ENCODE measurements at regions not wholly inside any gene's neighbourhood (a gene's known extent, or its start where the extent isn't known, plus 50 kb on each side); places are given as distances from the start of the nearest gene placed in this dataset.

GRCh38 chr1:55626326-55626725 lies 411.2 kb upstream of the USP24 start:
- ATAC-seq: no peak
- Mint-ChIP-seq H3K9me3 (no peaks in the 10 kb centered on the region), H3K36me3 (no peaks in the 10 kb centered on the region), H3K27me3 (peaks cover 10 to 24% of the 10 kb centered on the region in 2 donors), H3K27ac (no peak overlapping the region), H3K4me1 (ENCODE audit: low read depth in 2 of 2) (no peaks in the 10 kb centered on the region), H3K4me3 (no peak overlapping the region)
- DNase-seq (ENCODE audit: low spot score): no peak

GRCh38 chr1:55624766-55625165 lies 409.6 kb upstream of the USP24 start:
- peaks cover 17 to 24% of the 10 kb centered on the region in 2 donors for H3K27me3 Mint-ChIP-seq
- no peak overlapping the region for H3K27ac Mint-ChIP-seq
- no peak for DNase-seq (ENCODE audit: low spot score)
- H3K9me3 Mint-ChIP-seq: no peaks in the 10 kb centered on the region
- H3K4me1 Mint-ChIP-seq (ENCODE audit: low read depth in 2 of 2): no peaks in the 10 kb centered on the region
- no peak overlapping the region for H3K4me3 Mint-ChIP-seq
- ATAC-seq: no peak
- H3K36me3 Mint-ChIP-seq: no peaks in the 10 kb centered on the region

GRCh38 chr1:55623311-55623710 lies 408.1 kb upstream of the USP24 start:
- Mint-ChIP-seq H3K4me1 (ENCODE audit: low read depth in 2 of 2) (no peaks in the 10 kb centered on the region), H3K9me3 (peaks cover under 1% of the 10 kb centered on the region), H3K27me3 (peaks cover 20 to 26% of the 10 kb centered on the region in 2 donors), H3K4me3 (no peak overlapping the region), H3K27ac (no peak overlapping the region), H3K36me3 (no peaks in the 10 kb centered on the region)
- no peak for DNase-seq (ENCODE audit: low spot score)
- no peak for ATAC-seq

- DNase-seq (ENCODE audit: low spot score) (no peak), ATAC-seq (no peak)
- peaks cover 2% of the 10 kb centered on the region for H3K9me3 Mint-ChIP-seq
- peaks cover 22 to 24% of the 10 kb centered on the region in 2 donors for H3K27me3 Mint-ChIP-seq
- H3K4me3 Mint-ChIP-seq: no peak overlapping the region
- no peaks in the 10 kb centered on the region for H3K36me3 Mint-ChIP-seq
- no peaks in the 10 kb centered on the region for H3K4me1 Mint-ChIP-seq (ENCODE audit: low read depth in 2 of 2)
- no peak overlapping the region for H3K27ac Mint-ChIP-seq
These were observed 406.9 kb upstream of the USP24 start for GRCh38 chr1:55622074-55622473.

DNA sequence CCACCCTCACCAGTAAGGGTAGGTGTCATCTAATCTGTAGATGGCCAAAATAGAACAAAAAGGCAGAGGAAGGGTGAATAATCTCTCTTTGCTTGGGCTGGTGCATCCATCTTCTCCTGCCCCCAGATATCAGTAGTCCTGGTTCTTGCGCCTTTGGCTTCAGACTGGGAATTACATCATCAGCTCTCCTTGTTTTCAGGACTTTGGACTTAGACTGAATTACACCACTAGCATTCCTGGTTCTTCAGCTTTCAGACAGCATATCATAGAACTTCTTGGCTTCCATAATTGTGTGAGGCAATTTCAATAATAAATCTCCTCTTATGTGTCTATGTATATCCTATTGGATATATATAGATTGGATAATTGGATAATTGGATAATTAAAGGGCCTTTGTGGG lies 403.0 kb upstream of the USP24 start:
- H3K9me3 Mint-ChIP-seq: peaks cover 6% of the 10 kb centered on the region
- no peak for ATAC-seq
- H3K4me3 Mint-ChIP-seq: no peak overlapping the region
- H3K36me3 Mint-ChIP-seq: no peaks in the 10 kb centered on the region
- DNase-seq (ENCODE audit: low spot score): no peak
- peaks cover 19 to 23% of the 10 kb centered on the region in 2 donors for H3K27me3 Mint-ChIP-seq
- peaks cover 4 to 8% of the 10 kb centered on the region in 2 donors for H3K4me1 Mint-ChIP-seq (ENCODE audit: low read depth in 2 of 2)
- H3K27ac Mint-ChIP-seq: no peak overlapping the region

DNA sequence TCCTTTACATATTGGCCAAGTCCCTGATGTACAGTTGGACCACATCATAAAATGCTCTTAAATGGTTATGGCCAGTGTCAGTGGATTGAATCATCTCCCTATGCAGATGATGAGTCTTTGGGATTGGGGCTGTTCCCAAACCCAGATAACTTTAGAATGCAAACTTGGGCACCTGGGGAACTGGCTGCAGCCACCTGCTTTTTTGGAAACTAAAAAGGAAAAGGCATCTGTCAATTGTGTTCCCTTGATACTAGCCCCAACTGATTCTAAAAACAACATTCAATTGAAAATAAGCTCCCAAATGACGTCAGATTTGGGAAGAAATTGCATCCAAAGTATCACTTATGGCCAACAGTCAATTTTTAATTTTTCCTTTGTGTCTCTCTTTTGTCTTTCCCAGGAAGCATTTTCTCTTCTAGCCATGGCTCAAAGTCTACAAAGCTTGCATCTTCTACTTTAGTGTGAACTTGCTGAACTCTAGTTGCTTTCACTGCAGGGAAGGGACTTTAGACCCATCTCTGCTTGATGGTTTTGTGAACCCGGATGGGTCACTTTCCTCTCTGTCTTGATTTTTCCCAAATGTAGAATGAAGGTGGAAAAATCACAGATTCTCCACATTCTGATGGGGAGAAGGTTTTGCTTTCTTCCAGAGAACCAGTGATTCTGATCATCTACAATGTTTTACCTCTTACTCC lies 402.3 kb upstream of the USP24 start:
- DNase-seq (ENCODE audit: low spot score) (no peak), ATAC-seq (no peak)
- no peaks in the 10 kb centered on the region for H3K36me3 Mint-ChIP-seq
- peaks cover 6% of the 10 kb centered on the region for H3K9me3 Mint-ChIP-seq
- no peak overlapping the region for H3K4me3 Mint-ChIP-seq
- H3K27ac Mint-ChIP-seq: no peak overlapping the region
- H3K4me1 Mint-ChIP-seq (ENCODE audit: low read depth in 2 of 2): peaks cover 4 to 8% of the 10 kb centered on the region in 2 donors
- peaks cover 21 to 24% of the 10 kb centered on the region in 2 donors for H3K27me3 Mint-ChIP-seq

DNA sequence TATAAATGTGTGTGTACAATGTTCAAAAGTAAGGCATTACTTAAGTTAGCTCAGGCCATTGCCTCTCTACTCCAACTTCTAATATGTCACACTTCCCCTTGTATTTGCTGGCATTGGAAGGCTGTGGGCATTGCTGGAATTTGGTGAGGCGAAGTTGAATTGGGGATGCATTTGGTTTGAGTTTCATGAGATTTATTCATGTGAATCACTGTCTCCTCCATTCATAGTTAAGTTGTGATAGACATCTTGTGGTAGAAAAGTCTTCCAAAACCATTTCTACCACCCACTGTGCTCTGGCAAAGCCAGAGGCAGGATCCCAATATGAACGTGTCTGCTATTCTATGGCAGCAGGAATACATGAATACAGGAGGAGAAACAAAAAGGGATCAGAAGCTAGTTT lies 397.8 kb upstream of the USP24 start:
- ATAC-seq: no peak
- peaks cover 10 to 32% of the 10 kb centered on the region in 2 donors for H3K27me3 Mint-ChIP-seq
- H3K27ac Mint-ChIP-seq: no peak overlapping the region
- no peak overlapping the region for H3K4me3 Mint-ChIP-seq
- no peaks in the 10 kb centered on the region for H3K36me3 Mint-ChIP-seq
- H3K9me3 Mint-ChIP-seq: peaks cover 4% of the 10 kb centered on the region
- DNase-seq (ENCODE audit: low spot score): no peak
- peaks cover 4 to 8% of the 10 kb centered on the region in 2 donors for H3K4me1 Mint-ChIP-seq (ENCODE audit: low read depth in 2 of 2)

GRCh38 chr1:55611123-55611522 lies 396.0 kb upstream of the USP24 start:
- H3K9me3 Mint-ChIP-seq: peaks cover 4% of the 10 kb centered on the region
- H3K4me3 Mint-ChIP-seq: no peak overlapping the region
- DNase-seq (ENCODE audit: low spot score) (no peak), ATAC-seq (peak in 1 of 2 donors; percentile 59)
- H3K27ac Mint-ChIP-seq: no peak overlapping the region
- no peaks in the 10 kb centered on the region for H3K36me3 Mint-ChIP-seq
- H3K4me1 Mint-ChIP-seq (ENCODE audit: low read depth in 2 of 2): peaks cover 4% of the 10 kb centered on the region in 2 donors
- H3K27me3 Mint-ChIP-seq: peaks cover 5 to 27% of the 10 kb centered on the region in 2 donors

- Mint-ChIP-seq H3K9me3 (no peaks in the 10 kb centered on the region), H3K4me1 (ENCODE audit: low read depth in 2 of 2) (no peaks in the 10 kb centered on the region), H3K36me3 (no peaks in the 10 kb centered on the region), H3K27ac (no peak overlapping the region), H3K27me3 (peaks cover 8 to 19% of the 10 kb centered on the region in 2 donors), H3K4me3 (no peak overlapping the region)
- DNase-seq (ENCODE audit: low spot score) (no peak), ATAC-seq (no peak)
These were observed 395.0 kb upstream of the USP24 start for GRCh38 chr1:55610203-55610602.

DNA sequence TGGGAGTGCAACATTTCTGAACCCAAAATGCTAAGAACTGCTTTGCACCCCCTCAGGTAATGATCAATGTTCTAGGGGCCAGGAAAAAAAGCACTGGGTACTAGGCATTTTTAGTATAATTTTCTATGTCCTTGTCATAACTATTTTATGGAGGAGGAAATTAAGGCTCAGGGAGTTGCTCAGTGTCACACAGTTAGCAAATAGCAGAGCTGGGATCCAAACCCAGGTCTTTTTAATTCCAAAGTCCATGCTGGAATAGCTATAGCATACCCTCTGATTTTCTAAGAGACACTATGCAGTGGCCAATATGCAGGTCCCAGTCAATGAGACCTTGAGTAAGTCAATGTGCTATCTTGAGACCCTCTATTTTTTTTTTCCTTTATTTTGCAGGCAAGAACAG lies 394.5 kb upstream of the USP24 start:
- DNase-seq (ENCODE audit: low spot score) (no peak), ATAC-seq (no peak)
- no peak overlapping the region for H3K27ac Mint-ChIP-seq
- H3K9me3 Mint-ChIP-seq: no peaks in the 10 kb centered on the region
- no peak overlapping the region for H3K4me3 Mint-ChIP-seq
- H3K4me1 Mint-ChIP-seq (ENCODE audit: low read depth in 2 of 2): no peaks in the 10 kb centered on the region
- H3K36me3 Mint-ChIP-seq: no peaks in the 10 kb centered on the region
- peaks cover 8 to 17% of the 10 kb centered on the region in 2 donors for H3K27me3 Mint-ChIP-seq

DNA sequence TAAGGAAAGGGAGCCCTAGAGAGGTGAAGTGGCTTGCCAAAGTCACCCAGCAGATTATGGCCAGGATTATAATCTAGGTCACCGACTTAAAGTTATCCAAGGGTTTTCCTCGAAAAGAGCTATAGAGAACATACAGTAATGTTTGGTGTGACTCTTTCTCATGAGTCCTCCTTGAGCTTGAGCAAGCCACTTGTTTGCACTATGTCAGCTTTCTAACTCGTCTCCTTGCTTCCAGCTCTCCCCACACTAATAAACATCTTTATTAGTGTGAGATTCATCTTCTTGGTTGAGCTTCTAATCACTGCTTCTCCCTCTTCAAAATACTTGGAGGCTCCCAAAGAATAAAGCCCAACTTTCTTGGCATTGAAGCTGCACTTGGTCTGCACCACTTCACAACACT lies 390.0 kb upstream of the USP24 start:
- Mint-ChIP-seq H3K4me1 (ENCODE audit: low read depth in 2 of 2) (no peaks in the 10 kb centered on the region), H3K36me3 (no peaks in the 10 kb centered on the region), H3K9me3 (no peaks in the 10 kb centered on the region), H3K27me3 (peaks cover 10 to 26% of the 10 kb centered on the region in 2 donors), H3K4me3 (no peak overlapping the region), H3K27ac (no peak overlapping the region)
- no peak for DNase-seq (ENCODE audit: low spot score)
- ATAC-seq: no peak

DNA sequence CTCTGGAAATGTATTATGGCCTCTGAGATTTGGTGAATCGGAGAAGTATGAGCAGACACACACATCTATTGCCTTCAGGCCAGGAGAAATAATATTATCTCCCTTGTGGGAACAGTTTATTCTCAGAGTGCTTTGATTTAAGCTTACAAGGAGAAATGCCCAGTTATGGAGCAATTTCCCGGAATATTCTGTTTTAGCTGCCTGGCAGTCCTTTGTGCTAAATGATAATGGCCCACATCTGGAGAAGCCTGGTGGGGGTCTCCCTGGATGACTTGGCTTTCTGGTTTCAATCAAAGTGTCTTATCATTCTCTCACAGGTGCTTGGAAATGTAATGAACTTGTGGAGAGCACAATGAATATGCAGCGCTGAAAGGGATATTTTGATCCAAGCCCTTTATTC lies 389.6 kb upstream of the USP24 start:
- Mint-ChIP-seq H3K9me3 (no peaks in the 10 kb centered on the region), H3K4me1 (ENCODE audit: low read depth in 2 of 2) (no peaks in the 10 kb centered on the region), H3K27ac (no peak overlapping the region), H3K27me3 (peaks cover 12 to 30% of the 10 kb centered on the region in 2 donors), H3K36me3 (no peaks in the 10 kb centered on the region), H3K4me3 (no peak overlapping the region)
- ATAC-seq (no peak), DNase-seq (ENCODE audit: low spot score) (no peak)

DNA sequence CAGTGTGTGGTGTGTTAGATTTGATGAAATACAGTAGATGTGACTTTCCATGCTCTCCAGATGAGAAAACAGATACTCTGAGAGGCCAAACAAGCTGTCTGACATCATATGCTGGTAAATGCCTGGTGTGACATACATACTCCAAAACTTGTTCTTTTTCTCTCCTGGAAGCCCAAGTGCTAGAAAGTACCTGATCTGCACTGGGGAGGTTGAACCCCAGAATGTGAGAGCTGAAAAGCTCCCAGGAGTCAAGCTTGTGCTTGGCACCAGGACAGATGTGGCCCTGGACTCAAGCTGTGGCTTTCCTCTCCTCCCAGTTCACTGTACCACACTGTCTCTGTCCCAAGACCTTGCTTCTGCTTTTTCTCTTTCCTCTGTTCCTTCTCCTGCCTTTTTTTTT lies 389.0 kb upstream of the USP24 start:
- ATAC-seq (no peak), DNase-seq (ENCODE audit: low spot score) (no peak)
- H3K27me3 Mint-ChIP-seq: peaks cover 16 to 29% of the 10 kb centered on the region in 2 donors
- H3K4me1 Mint-ChIP-seq (ENCODE audit: low read depth in 2 of 2): no peaks in the 10 kb centered on the region
- no peak overlapping the region for H3K27ac Mint-ChIP-seq
- no peaks in the 10 kb centered on the region for H3K9me3 Mint-ChIP-seq
- no peak overlapping the region for H3K4me3 Mint-ChIP-seq
- H3K36me3 Mint-ChIP-seq: no peaks in the 10 kb centered on the region

DNA sequence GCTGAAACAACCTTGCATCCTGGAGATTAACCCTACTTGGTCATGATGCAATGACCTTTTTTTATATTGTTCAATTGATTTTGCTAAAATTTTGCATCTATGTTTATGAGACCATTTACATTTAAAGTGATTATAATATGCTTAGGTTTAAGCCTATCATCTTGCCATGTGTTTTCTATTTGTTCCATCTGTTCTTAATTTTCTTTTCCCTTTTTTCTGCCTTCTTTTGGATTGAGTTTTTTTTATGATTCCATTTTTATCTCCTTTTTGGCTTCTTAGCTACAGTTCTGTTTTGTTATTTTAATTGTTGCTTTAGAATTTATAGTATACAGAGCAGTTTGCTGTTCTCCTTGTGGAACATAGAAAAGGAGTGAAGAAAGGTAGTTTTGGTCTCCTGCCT lies 385.1 kb upstream of the USP24 start:
- Mint-ChIP-seq H3K36me3 (peaks cover 16% of the 10 kb centered on the region), H3K4me1 (ENCODE audit: low read depth in 2 of 2) (no peaks in the 10 kb centered on the region), H3K4me3 (no peak overlapping the region), H3K27ac (no peak overlapping the region), H3K27me3 (peaks cover 26 to 46% of the 10 kb centered on the region in 2 donors), H3K9me3 (peaks cover 6% of the 10 kb centered on the region)
- ATAC-seq: no peak
- no peak for DNase-seq (ENCODE audit: low spot score)

DNA sequence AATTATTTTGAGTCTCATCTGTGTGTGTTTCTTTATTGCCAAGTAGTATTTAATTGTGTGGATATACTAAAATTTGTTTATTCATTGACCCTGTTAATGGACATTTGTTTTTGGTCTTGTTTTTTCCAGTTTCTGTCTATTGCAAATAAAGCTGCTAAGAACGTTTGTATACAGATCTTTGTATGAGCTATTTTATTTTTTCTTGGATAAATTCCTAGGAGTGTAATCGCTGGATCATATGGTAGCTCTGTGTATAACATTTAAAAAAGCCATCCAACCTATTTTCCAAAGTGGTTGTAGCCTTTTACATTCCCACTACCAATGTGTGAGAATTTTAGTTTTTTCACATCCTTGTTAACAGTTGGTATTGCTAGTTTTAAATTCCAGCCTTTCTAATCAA lies 382.7 kb upstream of the USP24 start:
- H3K9me3 Mint-ChIP-seq: peaks cover 6% of the 10 kb centered on the region
- no peak overlapping the region for H3K4me3 Mint-ChIP-seq
- peaks cover 26 to 48% of the 10 kb centered on the region in 2 donors for H3K27me3 Mint-ChIP-seq
- ATAC-seq: no peak
- no peak for DNase-seq (ENCODE audit: low spot score)
- no peak overlapping the region for H3K27ac Mint-ChIP-seq
- H3K36me3 Mint-ChIP-seq: peaks cover 16% of the 10 kb centered on the region
- no peaks in the 10 kb centered on the region for H3K4me1 Mint-ChIP-seq (ENCODE audit: low read depth in 2 of 2)
